ENCODE measurements at regions not wholly inside any gene's neighbourhood (a gene's known extent, or its start where the extent isn't known, plus 50 kb on each side); places are given as distances from the start of the nearest gene placed in this dataset.

DNA sequence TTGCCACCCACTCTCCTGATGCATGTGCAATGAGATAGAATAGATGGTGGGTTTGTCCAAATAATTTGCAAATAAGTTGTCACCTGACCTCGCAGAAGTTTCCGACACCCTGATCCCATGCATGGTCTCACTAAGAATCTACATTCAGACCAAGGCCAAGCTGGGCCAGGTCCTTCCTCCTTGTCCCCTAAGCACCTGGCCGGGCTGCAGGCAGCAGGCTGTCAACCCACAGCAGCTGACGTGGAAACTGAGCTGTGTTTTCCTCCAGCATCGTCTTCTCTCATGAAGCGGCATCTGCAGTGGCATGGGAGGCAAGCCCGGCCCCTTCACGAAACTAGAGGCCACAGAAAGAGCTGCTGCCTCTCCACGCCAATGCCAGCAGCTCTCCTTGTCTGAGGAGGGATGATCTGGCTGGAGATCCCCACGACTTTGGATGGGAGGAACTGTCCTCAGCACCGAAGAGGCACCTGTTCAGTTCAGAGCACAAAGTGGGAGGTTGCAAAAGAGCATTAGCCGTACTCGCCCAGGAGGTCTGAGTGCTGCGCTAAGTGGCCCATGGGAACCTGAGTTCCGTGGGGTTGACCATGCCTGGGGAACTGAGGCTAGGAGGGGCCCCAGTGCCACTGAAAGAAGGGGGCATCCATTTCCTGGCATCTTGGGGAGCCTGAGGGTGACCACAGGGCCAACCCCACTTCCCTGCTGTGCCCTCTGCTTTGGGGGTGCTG, 110.5 kb upstream of the INSIG1 start:
- H3K4me3 Mint-ChIP-seq = no peak overlapping the region
- intact Hi-C loops (cut with micrococcal nuclease) = no loop called here
- no peak overlapping the region for H3K27ac Mint-ChIP-seq
- peaks cover 17% of the 10 kb centered on the region for H3K4me1 Mint-ChIP-seq (ENCODE audit: low read depth)
- H3K36me3 Mint-ChIP-seq (ENCODE audit: low read depth) = no peaks in the 10 kb centered on the region
- peaks cover 29% of the 10 kb centered on the region for H3K9me3 Mint-ChIP-seq
- no peak for DNase-seq (ENCODE audit: low spot score)
- peaks cover 15% of the 10 kb centered on the region for H3K27me3 Mint-ChIP-seq (ENCODE audit: insufficient read depth)

DNA sequence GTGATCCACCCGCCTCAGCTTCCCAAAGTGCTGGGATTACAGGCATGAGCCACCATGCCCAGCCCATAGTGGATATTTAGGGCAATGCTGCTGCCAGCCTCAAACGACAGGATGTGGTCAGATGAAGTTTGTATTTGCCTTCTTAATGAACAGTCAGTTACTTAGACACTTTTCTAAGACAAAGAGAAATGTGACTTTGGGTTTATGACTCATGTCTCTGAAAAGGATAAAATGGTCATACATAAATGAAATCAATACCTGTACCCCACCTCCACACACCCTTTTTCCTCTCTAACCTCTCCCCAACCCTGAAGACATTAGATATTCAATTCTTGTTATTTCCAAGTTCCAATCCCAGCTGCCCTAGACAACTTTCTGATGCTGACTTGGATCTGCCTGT, 109.3 kb upstream of the INSIG1 start:
- H3K27me3 Mint-ChIP-seq (ENCODE audit: insufficient read depth) = peaks cover 15% of the 10 kb centered on the region
- no peak overlapping the region for H3K4me3 Mint-ChIP-seq
- peaks cover 17% of the 10 kb centered on the region for H3K4me1 Mint-ChIP-seq (ENCODE audit: low read depth)
- H3K27ac Mint-ChIP-seq = no peak overlapping the region
- H3K36me3 Mint-ChIP-seq (ENCODE audit: low read depth) = no peaks in the 10 kb centered on the region
- H3K9me3 Mint-ChIP-seq = peaks cover 29% of the 10 kb centered on the region
- intact Hi-C loops (cut with micrococcal nuclease) = no loop called here
- DNase-seq (ENCODE audit: low spot score) = no peak

DNA sequence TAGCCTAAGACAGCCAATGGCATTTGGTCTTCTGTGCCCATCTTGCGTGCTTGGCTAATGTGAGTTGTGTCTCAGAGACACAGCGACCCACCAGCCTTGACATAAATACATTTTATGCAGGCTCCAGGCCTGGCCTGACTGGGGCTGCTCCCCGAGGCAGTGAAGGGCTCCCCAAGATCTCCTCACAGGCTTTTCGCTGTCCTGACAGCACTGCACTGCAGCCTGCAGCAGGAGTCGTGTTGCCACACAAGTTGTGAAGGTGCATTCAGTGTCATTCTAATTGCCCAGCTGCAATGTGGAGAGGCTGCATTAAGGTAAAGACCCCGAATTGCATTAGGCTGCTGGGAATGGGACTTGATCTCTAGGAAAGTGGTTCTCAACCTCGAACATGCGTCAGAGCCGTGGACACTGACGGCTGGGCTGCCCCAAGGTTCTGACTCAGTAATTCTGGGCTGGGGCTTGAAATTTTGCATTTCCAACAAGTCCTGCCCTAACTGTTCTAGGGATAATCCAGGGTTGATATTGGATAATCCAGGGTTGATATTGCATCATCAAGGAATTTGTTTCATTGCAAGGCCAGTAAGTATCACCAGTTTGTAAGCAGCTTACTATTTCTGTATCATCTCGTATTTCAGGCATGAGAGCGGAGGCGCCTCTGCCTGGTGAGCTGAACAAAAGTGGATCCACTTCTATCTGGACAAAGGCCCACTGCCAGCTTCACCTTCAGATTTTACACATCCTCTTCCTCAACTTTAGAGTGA, 108.7 kb upstream of the INSIG1 start:
- H3K4me1 Mint-ChIP-seq (ENCODE audit: low read depth) = peaks cover 17% of the 10 kb centered on the region
- H3K27me3 Mint-ChIP-seq (ENCODE audit: insufficient read depth) = peaks cover 13% of the 10 kb centered on the region
- intact Hi-C loops (cut with micrococcal nuclease) = no loop called here
- H3K4me3 Mint-ChIP-seq = no peak overlapping the region
- H3K27ac Mint-ChIP-seq = no peak overlapping the region
- peaks cover 26% of the 10 kb centered on the region for H3K9me3 Mint-ChIP-seq
- no peaks in the 10 kb centered on the region for H3K36me3 Mint-ChIP-seq (ENCODE audit: low read depth)
- DNase-seq (ENCODE audit: low spot score) = no peak

DNA sequence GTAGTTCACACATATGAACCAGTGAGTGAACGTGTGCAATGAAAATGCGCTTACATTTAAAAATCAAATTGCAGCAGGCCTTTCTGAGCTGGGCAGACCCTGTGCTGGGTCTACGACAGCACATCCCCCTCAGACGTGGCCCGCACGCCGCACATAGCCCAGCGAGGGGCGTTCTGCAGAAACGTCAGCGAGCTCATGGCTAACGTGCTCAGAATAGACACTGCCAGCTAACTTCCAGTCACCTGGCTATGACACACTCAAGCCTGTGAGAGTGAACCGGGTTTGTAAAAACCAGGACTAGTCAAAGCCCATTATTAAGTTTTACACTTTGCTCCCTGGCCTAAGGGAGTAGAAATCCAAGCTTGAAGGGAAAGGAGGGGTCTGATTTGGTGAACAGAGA, 108.1 kb upstream of the INSIG1 start:
- Mint-ChIP-seq H3K4me1 (ENCODE audit: low read depth) (peaks cover 17% of the 10 kb centered on the region), H3K27me3 (ENCODE audit: insufficient read depth) (peaks cover 13% of the 10 kb centered on the region), H3K27ac (no peak overlapping the region), H3K4me3 (no peak overlapping the region), H3K9me3 (peaks cover 26% of the 10 kb centered on the region), H3K36me3 (ENCODE audit: low read depth) (no peaks in the 10 kb centered on the region)
- no peak for DNase-seq (ENCODE audit: low spot score)
- intact Hi-C loops (cut with micrococcal nuclease) = no loop called here

DNA sequence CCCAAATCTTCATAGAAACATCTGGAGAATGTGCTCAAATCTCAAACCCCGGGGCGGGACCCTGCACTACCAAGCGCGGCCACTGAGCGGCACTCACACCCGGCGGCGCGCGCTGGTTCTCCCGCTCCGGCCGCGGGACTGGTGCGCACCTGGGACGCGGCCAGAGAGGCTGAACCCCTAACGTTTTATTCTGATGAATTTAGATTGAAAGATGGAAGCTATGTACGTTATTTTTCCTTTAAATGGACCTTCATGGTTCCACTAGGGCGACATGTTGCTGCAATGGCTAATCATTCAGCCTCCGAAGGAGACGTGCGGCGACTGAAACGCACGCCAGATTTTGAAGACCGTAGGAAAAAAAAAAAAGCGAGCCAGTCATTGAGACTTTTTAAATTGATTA, 107.0 kb upstream of the INSIG1 start:
- Mint-ChIP-seq H3K36me3 (ENCODE audit: low read depth) (no peaks in the 10 kb centered on the region), H3K27ac (peak overlapping the region; percentile 55), H3K27me3 (ENCODE audit: insufficient read depth) (peaks cover 13% of the 10 kb centered on the region), H3K9me3 (peaks cover 15% of the 10 kb centered on the region), H3K4me1 (ENCODE audit: low read depth) (peaks cover 17% of the 10 kb centered on the region), H3K4me3 (no peak overlapping the region)
- peak; percentile 44 for DNase-seq (ENCODE audit: low spot score)
- intact Hi-C loops (cut with micrococcal nuclease) = loop anchor here (1.0 to 2.0 kb wide), 5 partner anchors 15 to 264 kb away; no protein-coding TSS in a partner anchor

DNA sequence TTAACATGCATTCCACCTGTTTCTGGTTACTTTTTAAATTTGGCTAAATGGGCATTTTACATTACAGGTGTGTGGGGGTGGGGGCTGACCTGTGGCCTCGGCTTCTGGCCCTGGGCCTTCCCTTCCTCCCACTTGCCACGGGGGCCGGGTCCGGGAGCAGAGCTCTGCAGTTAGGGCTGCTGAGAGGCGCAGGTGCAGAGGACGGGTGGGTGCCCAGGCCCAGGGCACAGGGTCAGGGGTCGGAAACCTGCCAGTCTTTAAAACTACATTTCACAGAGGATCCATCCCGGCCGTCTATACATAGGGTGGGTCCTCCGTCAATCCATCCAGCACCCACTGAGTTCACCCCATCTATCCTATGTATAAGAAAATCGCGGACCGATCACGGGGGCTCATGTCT, 106.5 kb upstream of the INSIG1 start:
- Mint-ChIP-seq H3K9me3 (peaks cover 14% of the 10 kb centered on the region), H3K4me3 (no peak overlapping the region), H3K27ac (no peak overlapping the region), H3K4me1 (ENCODE audit: low read depth) (peaks cover 17% of the 10 kb centered on the region), H3K27me3 (ENCODE audit: insufficient read depth) (peaks cover 13% of the 10 kb centered on the region), H3K36me3 (ENCODE audit: low read depth) (peaks cover 2% of the 10 kb centered on the region)
- DNase-seq (ENCODE audit: low spot score) = no peak
- intact Hi-C loops (cut with micrococcal nuclease) = loop anchor here (2.0 kb wide), 1 partner anchor 264 kb away; no protein-coding TSS in a partner anchor

DNA sequence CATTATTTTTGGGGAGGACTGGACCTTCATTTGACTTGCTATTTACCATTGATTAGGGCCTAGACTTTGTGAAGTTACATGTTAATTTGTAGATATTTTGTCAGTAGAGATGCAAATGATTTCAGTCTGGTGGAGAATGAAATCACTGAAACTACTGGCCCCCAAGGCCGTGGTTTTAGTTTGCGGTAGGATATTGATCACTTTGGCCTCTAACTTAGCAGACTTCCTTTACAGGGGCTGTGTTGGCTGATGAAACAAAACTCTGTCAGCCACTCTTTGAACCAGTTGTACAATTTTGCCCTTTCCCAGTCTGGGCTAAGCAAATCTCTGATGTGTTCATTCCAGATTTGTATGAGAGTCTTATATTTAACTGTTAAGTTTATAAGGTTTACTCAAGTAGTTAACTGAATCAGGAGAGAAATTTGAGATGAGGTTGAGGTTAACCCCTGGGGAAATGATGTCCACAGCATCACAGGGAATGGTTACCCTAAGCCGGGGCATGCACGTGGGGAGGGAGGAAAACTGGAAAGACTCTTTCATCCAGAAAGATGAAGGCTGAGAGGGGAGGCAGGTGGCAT, 105.7 kb upstream of the INSIG1 start:
- DNase-seq (ENCODE audit: low spot score) = no peak
- H3K27me3 Mint-ChIP-seq (ENCODE audit: insufficient read depth) = peaks cover 13% of the 10 kb centered on the region
- H3K4me1 Mint-ChIP-seq (ENCODE audit: low read depth) = peaks cover 17% of the 10 kb centered on the region
- peaks cover 2% of the 10 kb centered on the region for H3K36me3 Mint-ChIP-seq (ENCODE audit: low read depth)
- intact Hi-C loops (cut with micrococcal nuclease) = loop anchor here (2.0 kb wide), 1 partner anchor 265 kb away; no protein-coding TSS in a partner anchor
- peak overlapping the region; percentile 18 for H3K27ac Mint-ChIP-seq
- no peak overlapping the region for H3K4me3 Mint-ChIP-seq
- peaks cover 16% of the 10 kb centered on the region for H3K9me3 Mint-ChIP-seq

DNA sequence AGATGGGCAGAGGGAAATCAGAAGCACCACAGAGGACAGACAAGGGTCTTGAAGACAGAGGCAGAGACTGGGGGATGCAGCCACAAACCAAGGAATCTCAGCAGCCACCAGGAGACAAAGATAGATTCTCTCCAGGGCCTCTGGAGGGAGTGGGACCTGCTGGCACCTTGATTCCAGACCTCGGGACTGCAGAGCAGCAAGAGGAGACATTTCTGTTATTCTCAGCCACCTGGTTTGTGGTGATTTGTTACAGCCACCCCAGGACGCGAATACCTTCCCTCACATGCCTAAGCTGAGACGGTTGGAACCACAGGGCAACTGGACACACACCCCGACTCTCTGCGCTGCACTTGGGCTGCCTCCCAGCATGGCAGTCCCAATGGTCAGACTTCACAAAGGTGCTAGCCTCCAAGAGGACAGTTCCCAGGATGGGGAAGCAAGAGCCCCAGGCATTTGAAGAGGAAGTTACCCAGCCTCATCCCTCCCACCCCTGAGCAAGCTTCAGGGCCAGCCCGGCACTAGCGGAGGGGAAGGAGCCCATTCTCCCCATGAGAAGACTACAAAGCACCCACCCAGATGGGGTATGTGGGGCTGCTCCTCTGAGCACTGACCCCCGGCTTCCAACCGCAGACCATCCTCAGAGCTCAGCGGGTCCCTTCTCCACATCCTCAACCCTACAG, 104.6 kb upstream of the INSIG1 start:
- H3K9me3 Mint-ChIP-seq = peaks cover 18% of the 10 kb centered on the region
- DNase-seq (ENCODE audit: low spot score) = no peak
- H3K36me3 Mint-ChIP-seq (ENCODE audit: low read depth) = peaks cover 2% of the 10 kb centered on the region
- H3K4me1 Mint-ChIP-seq (ENCODE audit: low read depth) = peaks cover 18% of the 10 kb centered on the region
- no peak overlapping the region for H3K4me3 Mint-ChIP-seq
- intact Hi-C loops (cut with micrococcal nuclease) = no loop called here
- H3K27ac Mint-ChIP-seq = no peak overlapping the region
- H3K27me3 Mint-ChIP-seq (ENCODE audit: insufficient read depth) = peaks cover 13% of the 10 kb centered on the region

DNA sequence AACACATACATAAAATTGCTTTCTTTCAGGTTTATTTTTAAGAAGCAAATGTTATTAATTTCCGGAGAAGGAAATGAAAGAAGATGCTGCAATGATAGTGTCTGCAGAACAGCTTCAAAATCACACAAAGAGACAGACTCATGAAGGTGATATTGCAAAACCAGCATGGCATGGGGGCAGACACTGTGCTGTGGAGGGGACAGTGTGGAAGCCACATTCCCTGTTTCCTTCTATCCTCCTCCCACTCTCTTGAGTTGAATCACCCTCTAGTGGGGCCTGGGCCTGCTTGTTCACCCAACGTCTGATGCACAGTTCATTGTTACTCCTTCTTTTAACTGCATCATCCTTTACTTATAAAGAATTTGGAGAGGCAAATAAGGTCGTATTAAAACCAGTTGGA, 104.0 kb upstream of the INSIG1 start:
- intact Hi-C loops (cut with micrococcal nuclease) = no loop called here
- no peak overlapping the region for H3K4me3 Mint-ChIP-seq
- peaks cover 19% of the 10 kb centered on the region for H3K4me1 Mint-ChIP-seq (ENCODE audit: low read depth)
- no peak for DNase-seq (ENCODE audit: low spot score)
- H3K36me3 Mint-ChIP-seq (ENCODE audit: low read depth) = peaks cover 2% of the 10 kb centered on the region
- H3K27me3 Mint-ChIP-seq (ENCODE audit: insufficient read depth) = peaks cover 13% of the 10 kb centered on the region
- H3K27ac Mint-ChIP-seq = no peak overlapping the region
- H3K9me3 Mint-ChIP-seq = peaks cover 18% of the 10 kb centered on the region

DNA sequence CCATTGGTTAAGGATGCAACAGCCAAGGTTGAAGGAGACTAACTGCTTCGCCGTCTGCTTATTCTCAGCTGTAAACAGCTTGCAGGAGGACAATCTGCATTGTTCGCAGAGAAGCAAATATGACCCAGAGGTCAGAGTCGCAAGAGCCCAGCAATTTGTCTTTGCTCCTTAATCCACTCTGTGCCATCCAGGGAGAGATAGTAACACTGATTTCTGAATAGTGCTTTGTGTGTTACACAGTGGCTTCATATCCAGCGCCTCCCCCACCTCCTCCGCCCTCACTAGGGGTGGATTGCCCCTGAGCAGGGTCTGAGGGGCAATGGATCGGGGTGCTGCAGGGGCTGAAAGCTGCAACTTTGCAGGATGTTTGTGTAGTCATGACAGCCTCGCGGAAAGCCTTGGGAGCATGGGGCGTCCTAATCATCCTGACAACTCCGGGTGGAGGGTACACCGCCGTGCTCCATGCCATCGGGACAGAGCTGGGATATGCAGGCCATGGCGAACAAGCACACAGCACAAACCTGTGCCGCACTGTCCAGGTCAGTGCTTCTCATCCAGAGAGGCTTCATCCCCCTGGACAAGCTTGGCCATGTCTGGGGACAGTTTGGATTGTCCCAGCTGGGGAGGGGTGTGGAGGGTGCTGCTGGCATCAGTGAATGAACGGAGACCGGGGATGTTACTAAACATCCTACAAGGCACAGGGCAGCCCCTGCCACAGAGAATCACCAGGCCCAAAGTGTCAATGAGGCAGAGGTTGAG, 103.1 kb upstream of the INSIG1 start:
- Mint-ChIP-seq H3K9me3 (peaks cover 18% of the 10 kb centered on the region), H3K27me3 (ENCODE audit: insufficient read depth) (peaks cover 13% of the 10 kb centered on the region), H3K4me1 (ENCODE audit: low read depth) (peaks cover 23% of the 10 kb centered on the region), H3K4me3 (no peak overlapping the region), H3K36me3 (ENCODE audit: low read depth) (peaks cover 6% of the 10 kb centered on the region), H3K27ac (no peak overlapping the region)
- no peak for DNase-seq (ENCODE audit: low spot score)
- intact Hi-C loops (cut with micrococcal nuclease) = no loop called here

DNA sequence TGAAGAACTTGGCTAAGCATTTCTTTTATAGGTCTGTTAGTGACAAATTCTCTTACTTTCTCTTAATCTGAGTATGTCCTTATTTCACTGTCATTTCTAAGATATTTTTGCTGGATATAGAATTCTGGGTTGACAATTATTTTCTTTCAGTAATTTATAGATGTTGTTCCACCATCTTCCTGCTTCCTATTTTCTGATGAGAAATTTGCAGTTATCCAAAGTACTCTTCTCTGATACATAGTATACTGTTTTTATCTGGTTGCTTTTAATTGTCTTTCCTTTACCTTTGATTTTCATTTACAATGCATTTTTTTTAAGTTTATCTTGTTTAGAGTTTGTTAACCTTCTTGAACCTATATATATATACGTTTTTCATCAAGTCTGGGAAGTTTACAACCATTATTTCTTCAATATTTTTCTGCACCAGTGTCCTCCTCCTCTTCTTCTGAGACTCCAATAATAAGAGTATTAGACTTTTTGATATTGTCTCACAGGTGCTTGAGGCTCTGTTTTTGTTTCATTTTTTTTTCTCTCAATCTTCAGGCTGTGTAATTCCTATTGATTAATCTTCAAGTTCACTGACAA, 101.6 kb upstream of the INSIG1 start:
- Mint-ChIP-seq H3K36me3 (ENCODE audit: low read depth) (peaks cover 10% of the 10 kb centered on the region), H3K9me3 (peaks cover 22% of the 10 kb centered on the region), H3K4me3 (no peak overlapping the region), H3K27ac (no peak overlapping the region), H3K4me1 (ENCODE audit: low read depth) (peaks cover 24% of the 10 kb centered on the region), H3K27me3 (ENCODE audit: insufficient read depth) (peaks cover 9% of the 10 kb centered on the region)
- intact Hi-C loops (cut with micrococcal nuclease) = no loop called here
- DNase-seq (ENCODE audit: low spot score) = no peak
